A549 (cell line): ENCODE measurements at regions not wholly inside any gene's neighbourhood (a gene's known extent, or its start where the extent isn't known, plus 50 kb on each side); places are given as distances from the start of the nearest gene placed in this dataset.

Experiments
- ATAC-seq, 2 experiments: fragments of 200-7000 bp in 1 of 2; fragments of >200 bp in 1 of 2; cut with Nextera tagmentation in 1 of 2; cut with Tn5 transposase in 1 of 2; 3 replicates each; pipeline versions ENCODE4 v1.8.0 to v1.9.1; 2018 to 2020; ENCODE audit warnings: mild to moderate bottlenecking in 1 of 2, moderate library complexity in 1 of 2
- CTCF ChIA-PET: fragments of 300-600 bp; sonication (Branson Sonifier 250); formaldehyde crosslinking; extraction: SDS; loops from one replicate; lab custom pipeline; 2021; ENCODE audit warnings: antibody characterized with exemption, inconsistent platforms; lab: Yijun Ruan, JAX
- POLR2A ChIA-PET: fragments of 350-600 bp; formaldehyde crosslinking; extraction: SDS; loops from one replicate; lab custom pipeline; 2021; ENCODE audit warnings: antibody characterized with exemption, inconsistent platforms; lab: Yijun Ruan, JAX
- DNase-seq, 2 experiments: peaks; one replicate each; pipeline versions ENCODE4 v3.0.0 to v3.0.0-alpha.2; 2011 to 2016; ENCODE audit warnings: low read depth in 1 of 2, low spot score in 1 of 2
- FAIRE-seq: peaks from 2 replicates; lab custom pipeline; 2011; peaks lifted over from hg19 to GRCh38; lab: Jason Lieb, UNC
- H3K27ac ChIP-seq, 2 experiments: fragments of >200 bp; sonication (Bioruptor Twin); formaldehyde crosslinking; 3 replicates each; pipeline ENCODE4 v1.5.1; 2016 to 2017
- H3K4me1 ChIP-seq: fragments of >200 bp; sonication (Bioruptor Twin); formaldehyde crosslinking; 3 replicates; pipeline ENCODE4 v1.6.1; 2016
- H3K4me2 ChIP-seq: fragments of >200 bp; sonication (Bioruptor Twin); formaldehyde crosslinking; 3 replicates; pipeline ENCODE4 v1.6.1; 2016
- H3K4me3 ChIP-seq: fragments of >200 bp; sonication (Bioruptor Twin); formaldehyde crosslinking; 3 replicates; pipeline ENCODE4 v1.5.1; 2016
- H3K9me3 ChIP-seq: fragments of >200 bp; sonication (Bioruptor Twin); formaldehyde crosslinking; 3 replicates; pipeline ENCODE4 v1.6.1; 2016
- BHLHE40 ChIP-seq: IDR thresholded peaks from 2 replicates; pipeline ENCODE4 v1.6.1; 2012; ENCODE audit warnings: low read depth, low read length, inconsistent platforms
- CBX2 ChIP-seq: fragments of 200-600 bp; sonication (generic); IDR thresholded peaks from 2 replicates; pipeline ENCODE4 v1.6.1; 2016; ENCODE audit warnings: low read depth, mild to moderate bottlenecking, borderline replicate concordance
- CEBPB ChIP-seq, 2 experiments: fragments of >200 bp in 1 of 2; sonication (Bioruptor Twin) in 1 of 2; formaldehyde crosslinking in 1 of 2; IDR thresholded peaks; 2 replicates each; pipeline ENCODE4 v1.6.1; 2012 to 2016
- CHD2 ChIP-seq: fragments of 150-350 bp; IDR thresholded peaks from 2 replicates; pipeline ENCODE4 v1.6.1; 2014; ENCODE audit warnings: low read length; ENCODE audit not compliant: partially characterized antibody
- CHD4 ChIP-seq: fragments of 200-600 bp; sonication (generic); IDR thresholded peaks from 2 replicates; pipeline ENCODE4 v1.6.1; 2016; ENCODE audit warnings: antibody characterized with exemption, mild to moderate bottlenecking, borderline replicate concordance
- EHMT2 ChIP-seq: fragments of 200-600 bp; sonication (generic); IDR thresholded peaks from 2 replicates; pipeline ENCODE4 v1.6.1; 2016; ENCODE audit warnings: antibody characterized with exemption, low read depth, mild to moderate bottlenecking, moderate library complexity
- EP300 ChIP-seq, 2 experiments: fragments of >200 bp; sonication (Bioruptor Twin); formaldehyde crosslinking; IDR thresholded peaks; 2 replicates in 1 of 2; 3 replicates in 1 of 2; pipeline ENCODE4 v1.6.1; 2016 to 2017
- FOSB ChIP-seq: fragments of 250-450 bp; sonication (Bioruptor Pico); IDR thresholded peaks from 2 replicates; pipeline ENCODE4 v1.5.0; 2020; ENCODE audit warnings: mild to moderate bottlenecking, moderate library complexity
- FOSL2 ChIP-seq, 2 experiments: fragments of 450-650 bp in 1 of 2; fragments of >200 bp in 1 of 2; sonication (Bioruptor Twin) in 1 of 2; formaldehyde crosslinking; IDR thresholded peaks; 2 replicates each; pipeline versions ENCODE4 v1.5.0 to v1.6.1; 2016 to 2020; ENCODE audit warnings: mild to moderate bottlenecking in 1 of 2, moderate library complexity in 1 of 2
- FOXS1 ChIP-seq: fragments of 250-450 bp; sonication (Bioruptor Pico); IDR thresholded peaks from 2 replicates; pipeline ENCODE4 v1.5.0; 2020; ENCODE audit warnings: mild to moderate bottlenecking, moderate library complexity
- HOXA7 ChIP-seq: fragments of 250-450 bp; sonication (Bioruptor Pico); IDR thresholded peaks from 2 replicates; pipeline ENCODE4 v1.5.0; 2020; ENCODE audit warnings: mild to moderate bottlenecking, moderate library complexity
- HOXB5 ChIP-seq: fragments of 250-450 bp; sonication (Bioruptor Pico); IDR thresholded peaks from 2 replicates; pipeline ENCODE4 v1.5.0; 2020; ENCODE audit warnings: mild to moderate bottlenecking, moderate library complexity
- JUNB ChIP-seq: fragments of >200 bp; sonication (Bioruptor Twin); formaldehyde crosslinking; IDR thresholded peaks from 2 replicates; pipeline ENCODE4 v1.6.1; 2016
- KDM1A ChIP-seq: fragments of 200-600 bp; sonication (generic); IDR thresholded peaks from 2 replicates; pipeline ENCODE4 v1.6.1; 2016; ENCODE audit warnings: low read depth, mild to moderate bottlenecking
- MAFK ChIP-seq: fragments of 450-650 bp; IDR thresholded peaks from 2 replicates; pipeline ENCODE4 v1.6.1; 2014; ENCODE audit not compliant: partially characterized antibody
- POLR2AphosphoS2 ChIP-seq: conservative IDR thresholded peaks from 2 replicates; pipeline ENCODE4 v1.6.1; 2012; ENCODE audit warnings: low read length, improper control_type of control experiment, inconsistent platforms
- RAD21 ChIP-seq, 2 experiments: fragments of >200 bp in 1 of 2; sonication (Bioruptor Twin) in 1 of 2; formaldehyde crosslinking in 1 of 2; IDR thresholded peaks in 1 of 2; conservative IDR thresholded peaks in 1 of 2; 2 replicates in 1 of 2; 3 replicates in 1 of 2; pipeline ENCODE4 v1.6.1; 2012 to 2018; ENCODE audit warnings: inconsistent platforms in 1 of 2
- RARB ChIP-seq: fragments of 250-450 bp; sonication (Bioruptor Pico); IDR thresholded peaks from 2 replicates; pipeline ENCODE4 v1.8.0; 2021; ENCODE audit warnings: mild to moderate bottlenecking, moderate library complexity
- RCOR1 ChIP-seq: fragments of 150-350 bp; IDR thresholded peaks from 2 replicates; pipeline ENCODE4 v1.6.1; 2014; ENCODE audit warnings: antibody characterized with exemption, low read length, low read depth
- RFX5 ChIP-seq: fragments of 450-650 bp; IDR thresholded peaks from 2 replicates; pipeline ENCODE4 v1.7.1; 2014; ENCODE audit warnings: antibody characterized with exemption, mild to moderate bottlenecking, moderate library complexity
- RNF2 ChIP-seq: fragments of 200-600 bp; sonication (generic); IDR thresholded peaks from 2 replicates; pipeline ENCODE4 v1.6.1; 2016; ENCODE audit warnings: low read depth, mild to moderate bottlenecking, antibody characterized with exemption, moderate library complexity, borderline replicate concordance
- SMC3 ChIP-seq: fragments of >200 bp; sonication (Bioruptor Twin); formaldehyde crosslinking; IDR thresholded peaks from 3 replicates; pipeline ENCODE4 v1.6.1; 2018; ENCODE audit warnings: inconsistent platforms
- TP53 ChIP-seq: fragments of 250-450 bp; sonication (Bioruptor Pico); IDR thresholded peaks from 2 replicates; pipeline ENCODE4 v1.5.0; 2021; ENCODE audit warnings: mild to moderate bottlenecking, moderate library complexity
- ZC3H11A ChIP-seq: fragments of 450-650 bp; IDR thresholded peaks from 2 replicates; pipeline ENCODE4 v1.6.1; 2014; ENCODE audit warnings: antibody characterized with exemption, mild to moderate bottlenecking
- ZFP36 ChIP-seq: fragments of 450-650 bp; IDR thresholded peaks from 2 replicates; pipeline ENCODE4 v1.6.1; 2014; ENCODE audit warnings: borderline replicate concordance; ENCODE audit not compliant: partially characterized antibody
- ZSCAN20 ChIP-seq: fragments of 250-450 bp; sonication (Bioruptor Pico); IDR thresholded peaks from 2 replicates; pipeline ENCODE4 v1.8.0; 2022; ENCODE audit warnings: mild to moderate bottlenecking, moderate library complexity
- WGBS: methylation state at CpG from one replicate; pipeline ENCODE4 v1.1.6; 2017; ENCODE audit errors: missing lambda C conversion rate; 5-methylcytosine and 5-hydroxymethylcytosine counted together
- TF ChIP-seq, protein P1 (sequence below): IDR thresholded peaks from 2 replicates; pipeline ENCODE4 v1.6.1; 2012
- TF ChIP-seq, protein P2 (sequence below): fragments of 450-650 bp; IDR thresholded peaks from 2 replicates; pipeline ENCODE4 v1.6.1; 2014; ENCODE audit warnings: antibody characterized with exemption
- TF ChIP-seq, protein P3 (sequence below): fragments of 150-350 bp; IDR thresholded peaks from 2 replicates; pipeline ENCODE4 v1.6.1; 2014; ENCODE audit warnings: low read depth, mild to moderate bottlenecking, low read length
- TF ChIP-seq, protein P4 (sequence below): IDR thresholded peaks from 2 replicates; pipeline ENCODE4 v1.6.1; 2012; ENCODE audit warnings: low read depth, borderline replicate concordance
- TF ChIP-seq, protein P5 (sequence below): fragments of >200 bp; sonication (Bioruptor Twin); formaldehyde crosslinking; IDR thresholded peaks from 2 replicates; pipeline ENCODE4 v1.6.1; 2016

DNA sequence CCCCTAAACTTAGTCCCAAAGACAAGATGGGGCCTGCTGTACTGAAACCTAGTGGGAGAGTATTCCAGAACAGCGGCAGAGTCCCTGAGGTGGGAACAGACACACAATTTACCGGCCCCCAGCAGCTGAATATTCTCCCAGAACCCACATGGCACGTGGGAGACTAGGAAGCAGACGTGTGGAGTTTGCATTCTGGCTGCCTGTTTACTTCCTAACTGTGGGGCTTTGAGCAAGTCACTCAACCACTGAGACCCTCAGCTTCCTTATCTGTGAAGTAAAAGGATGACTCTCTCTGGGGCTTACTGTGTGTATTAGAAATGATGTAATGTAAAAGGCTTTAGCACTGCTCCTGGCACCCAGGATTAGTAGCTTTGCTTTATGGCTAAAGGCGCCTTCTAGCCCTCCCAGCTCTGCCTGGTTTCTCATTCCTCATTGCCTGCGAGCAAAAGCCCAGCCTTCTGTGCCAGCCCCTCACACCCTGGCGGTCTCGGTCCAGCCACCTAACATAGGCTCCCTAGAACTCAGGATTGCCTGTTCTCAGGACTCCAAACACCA, 353.1 kb downstream of the CDC5L start:
- Histone ChIP-seq H3K9me3 (no peaks in the 10 kb centered on the region), H3K4me1 (peaks cover 9% of the 10 kb centered on the region; the same call in 2 of the 3 replicates), H3K4me3 (no peak overlapping the region), H3K27ac (no peak overlapping the region), H3K4me2 (no peak overlapping the region)
- FAIRE-seq (no peak), ATAC-seq (no peak), DNase-seq (no peak)
- TF ChIP-seq ZFP36 (no peak), HOXB5 (CRISPR knock-in tag) (no peak), FOXS1 (CRISPR knock-in tag) (no peak), RNF2 (no peak), RFX5 (no peak), FOSL2 (IDR thresholded peaks at IDR 0.05) (no peak), FOSL2 (CRISPR knock-in tag; IDR thresholded peaks at IDR 0.05) (no peak), ZC3H11A (no peak), ZSCAN20 (CRISPR knock-in tag) (no peak), TP53 (CRISPR knock-in tag) (no peak), RAD21 (conservative IDR thresholded peaks at IDR 0.05 in 1 of 2, IDR thresholded peaks at IDR 0.05 in 1 of 2) (no peak), CEBPB (IDR thresholded peaks at IDR 0.05) (no peak), CHD2 (no peak), POLR2AphosphoS2 (no peak), EP300 (IDR thresholded peaks at IDR 0.05) (no peak)
- TF ChIP-seq, protein P1, sequence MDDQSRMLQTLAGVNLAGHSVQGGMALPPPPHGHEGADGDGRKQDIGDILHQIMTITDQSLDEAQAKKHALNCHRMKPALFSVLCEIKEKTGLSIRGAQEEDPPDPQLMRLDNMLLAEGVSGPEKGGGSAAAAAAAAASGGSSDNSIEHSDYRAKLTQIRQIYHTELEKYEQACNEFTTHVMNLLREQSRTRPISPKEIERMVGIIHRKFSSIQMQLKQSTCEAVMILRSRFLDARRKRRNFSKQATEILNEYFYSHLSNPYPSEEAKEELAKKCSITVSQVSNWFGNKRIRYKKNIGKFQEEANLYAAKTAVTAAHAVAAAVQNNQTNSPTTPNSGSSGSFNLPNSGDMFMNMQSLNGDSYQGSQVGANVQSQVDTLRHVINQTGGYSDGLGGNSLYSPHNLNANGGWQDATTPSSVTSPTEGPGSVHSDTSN, result no peak
- TF ChIP-seq, protein P2, sequence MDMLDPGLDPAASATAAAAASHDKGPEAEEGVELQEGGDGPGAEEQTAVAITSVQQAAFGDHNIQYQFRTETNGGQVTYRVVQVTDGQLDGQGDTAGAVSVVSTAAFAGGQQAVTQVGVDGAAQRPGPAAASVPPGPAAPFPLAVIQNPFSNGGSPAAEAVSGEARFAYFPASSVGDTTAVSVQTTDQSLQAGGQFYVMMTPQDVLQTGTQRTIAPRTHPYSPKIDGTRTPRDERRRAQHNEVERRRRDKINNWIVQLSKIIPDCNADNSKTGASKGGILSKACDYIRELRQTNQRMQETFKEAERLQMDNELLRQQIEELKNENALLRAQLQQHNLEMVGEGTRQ, result no peak
- ChIA-PET CTCF (no interaction called here), POLR2A (no interaction called here)
- WGBS, result 56% methylated on average over 8 of the region's 8 CpGs

DNA sequence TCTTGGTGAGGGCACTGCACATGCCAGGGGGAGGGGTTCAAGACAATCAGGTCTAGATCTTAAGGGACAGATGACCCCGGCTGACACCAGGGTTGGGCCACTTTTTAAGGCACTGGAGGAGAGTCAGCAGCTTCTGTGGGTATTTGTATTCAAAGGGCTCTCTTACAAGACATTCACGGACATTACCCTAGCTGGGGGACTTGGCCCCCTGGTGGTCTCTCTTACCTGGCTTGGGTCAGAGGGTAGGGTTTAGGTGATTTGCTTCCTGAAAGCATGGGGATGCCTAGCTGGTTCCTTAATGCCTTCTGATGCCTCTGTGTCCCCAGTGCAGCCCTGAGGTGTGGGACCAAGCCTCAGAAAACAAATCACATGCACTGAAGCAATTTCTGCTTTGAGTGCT, 354.7 kb downstream of the CDC5L start:
- no peak overlapping the region for H3K27ac ChIP-seq
- no peak overlapping the region for H3K4me3 ChIP-seq
- POLR2A ChIA-PET, result no interaction called here
- FAIRE-seq, result no peak
- peaks cover 9% of the 10 kb centered on the region; the same call in 2 of the 3 replicates for H3K4me1 ChIP-seq
- 40% methylated on average over 1 of the region's 2 CpGs for WGBS
- no peak for ATAC-seq
- no peak overlapping the region for H3K4me2 ChIP-seq
- CTCF ChIA-PET, result no interaction called here
- no peaks in the 10 kb centered on the region for H3K9me3 ChIP-seq
- DNase-seq, result no peak
- no peak for TF ChIP-seq KDM1A
- TF ChIP-seq, protein P3, sequence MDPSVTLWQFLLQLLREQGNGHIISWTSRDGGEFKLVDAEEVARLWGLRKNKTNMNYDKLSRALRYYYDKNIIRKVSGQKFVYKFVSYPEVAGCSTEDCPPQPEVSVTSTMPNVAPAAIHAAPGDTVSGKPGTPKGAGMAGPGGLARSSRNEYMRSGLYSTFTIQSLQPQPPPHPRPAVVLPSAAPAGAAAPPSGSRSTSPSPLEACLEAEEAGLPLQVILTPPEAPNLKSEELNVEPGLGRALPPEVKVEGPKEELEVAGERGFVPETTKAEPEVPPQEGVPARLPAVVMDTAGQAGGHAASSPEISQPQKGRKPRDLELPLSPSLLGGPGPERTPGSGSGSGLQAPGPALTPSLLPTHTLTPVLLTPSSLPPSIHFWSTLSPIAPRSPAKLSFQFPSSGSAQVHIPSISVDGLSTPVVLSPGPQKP, result no peak
- no peak for TF ChIP-seq RCOR1
- TF ChIP-seq, all 56 proteins: peak for 0

DNA sequence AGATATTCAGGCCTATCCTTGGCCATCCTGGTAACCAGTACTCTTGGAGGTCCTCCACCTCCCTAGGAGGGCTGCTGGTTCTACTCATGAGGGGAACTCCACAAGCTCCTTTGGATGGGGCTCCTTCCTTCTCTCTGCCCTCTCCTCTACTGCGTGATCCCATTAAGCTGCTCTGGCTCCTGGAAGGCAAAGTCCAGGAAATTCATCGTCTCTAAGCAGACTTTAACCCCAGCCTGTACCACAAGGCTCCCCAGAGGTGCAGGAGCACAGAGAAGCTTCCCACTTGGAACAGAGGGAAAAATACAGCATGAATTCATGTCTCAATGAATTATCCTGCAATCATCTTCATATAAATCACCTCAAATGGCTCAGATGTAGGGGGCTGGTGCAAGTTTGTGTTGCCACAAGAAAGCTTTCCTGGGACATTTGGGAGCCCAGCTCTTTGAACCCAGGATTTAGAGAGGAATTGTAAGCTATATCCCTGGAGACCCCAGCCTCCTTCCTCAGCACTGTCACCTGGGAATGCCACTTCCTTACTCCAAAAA, 355.4 kb downstream of the CDC5L start:
- H3K27ac ChIP-seq, result no peak overlapping the region
- H3K4me3 ChIP-seq, result no peak overlapping the region
- ChIA-PET CTCF (no interaction called here), POLR2A (no interaction called here)
- ATAC-seq (no peak), DNase-seq (no peak)
- H3K4me2 ChIP-seq, result no peak overlapping the region
- TF ChIP-seq KDM1A (no peak), JUNB (no peak), BHLHE40 (no peak), RARB (CRISPR knock-in tag) (no peak), EP300 (IDR thresholded peaks at IDR 0.05) (no peak), CHD4 (no peak), CBX2 (no peak), EHMT2 (no peak), ZC3H11A (no peak), MAFK (no peak), RAD21 (conservative IDR thresholded peaks at IDR 0.05 in 1 of 2, IDR thresholded peaks at IDR 0.05 in 1 of 2) (no peak), FOXS1 (CRISPR knock-in tag) (no peak), FOSB (CRISPR knock-in tag) (no peak), HOXA7 (CRISPR knock-in tag) (no peak), FOSL2 (IDR thresholded peaks at IDR 0.05) (no peak), FOSL2 (CRISPR knock-in tag; IDR thresholded peaks at IDR 0.05) (no peak), SMC3 (no peak)
- TF ChIP-seq, protein P4, sequence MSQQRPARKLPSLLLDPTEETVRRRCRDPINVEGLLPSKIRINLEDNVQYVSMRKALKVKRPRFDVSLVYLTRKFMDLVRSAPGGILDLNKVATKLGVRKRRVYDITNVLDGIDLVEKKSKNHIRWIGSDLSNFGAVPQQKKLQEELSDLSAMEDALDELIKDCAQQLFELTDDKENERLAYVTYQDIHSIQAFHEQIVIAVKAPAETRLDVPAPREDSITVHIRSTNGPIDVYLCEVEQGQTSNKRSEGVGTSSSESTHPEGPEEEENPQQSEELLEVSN, result no peak
- TF ChIP-seq, protein P5, sequence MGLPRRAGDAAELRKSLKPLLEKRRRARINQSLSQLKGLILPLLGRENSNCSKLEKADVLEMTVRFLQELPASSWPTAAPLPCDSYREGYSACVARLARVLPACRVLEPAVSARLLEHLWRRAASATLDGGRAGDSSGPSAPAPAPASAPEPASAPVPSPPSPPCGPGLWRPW, result no peak
- TF ChIP-seq, all 56 proteins: peak for 0
- FAIRE-seq, result no peak
- peaks cover 9% of the 10 kb centered on the region; the same call in 2 of the 3 replicates for H3K4me1 ChIP-seq
- no peaks in the 10 kb centered on the region for H3K9me3 ChIP-seq
- 5% methylated on average over 2 of the region's 2 CpGs for WGBS
